GM12878 (cell line): ENCODE measurements at regions not wholly inside any gene's neighbourhood (a gene's known extent, or its start where the extent isn't known, plus 50 kb on each side); places are given as distances from the start of the nearest gene placed in this dataset.

Experiments used
- ATAC-seq: fragments of 200-7000 bp; cut with Tn5 transposase; 3 replicates; pipeline ENCODE4 v1.9.1; 2020; ENCODE audit warnings: mild to moderate bottlenecking, moderate library complexity
- BruUV-seq: library from RNA; stranded (reverse); fragments of 400-500 nt; replicated peaks from 2 replicates; lab custom pipeline; 2021; lab: Mats Ljungman, UMichigan
- CTCF ChIA-PET: fragments of 300-600 bp; sonication (Branson Sonifier 250); formaldehyde crosslinking; extraction: SDS; loops from one replicate; lab custom pipeline; 2021; ENCODE audit warnings: inconsistent platforms; lab: Yijun Ruan, JAX
- POLR2A ChIA-PET: fragments of 350-600 bp; formaldehyde crosslinking; extraction: SDS; loops from one replicate; lab custom pipeline; 2021; ENCODE audit warnings: inconsistent platforms; lab: Charles Lee
- RAD21 ChIA-PET: fragments of 300-600 bp; sonication (Branson Sonifier 250); formaldehyde crosslinking; loops from one replicate; lab custom pipeline; 2023; ENCODE audit warnings: antibody characterized with exemption; ENCODE audit not compliant: unreplicated experiment; lab: Charles Lee
- SMC1A ChIA-PET: fragments of 300-600 bp; sonication (Branson Sonifier 250); formaldehyde crosslinking; loops from one replicate; lab custom pipeline; 2023; ENCODE audit not compliant: unreplicated experiment, uncharacterized antibody; lab: Charles Lee
- DNase-seq: peaks from one replicate; pipeline ENCODE4 v3.0.0-alpha.2; 2011; ENCODE audit warnings: low read depth, low spot score
- FAIRE-seq: peaks from 3 replicates; lab custom pipeline; 2011; peaks lifted over from hg19 to GRCh38; lab: Jason Lieb, UNC
- H2AFZ ChIP-seq: 2 replicates; pipeline ENCODE4 v1.6.0; 2011; ENCODE audit warnings: low read depth, low read length, control low read depth; ENCODE audit not compliant: control insufficient read depth
- H3K27ac ChIP-seq: 2 replicates; pipeline ENCODE4 v1.5.1; 2011; ENCODE audit warnings: control low read depth; ENCODE audit not compliant: control insufficient read depth, insufficient read depth
- H3K27me3 ChIP-seq, 2 experiments: replicated peaks in 1 of 2; 2 replicates each; pipeline versions ENCODE4 v1.6.0 to v1.6.1; 2011; ENCODE audit warnings: low read length in 1 of 2; ENCODE audit not compliant: control insufficient read depth in 2 of 2, insufficient read depth in 2 of 2
- H3K36me3 ChIP-seq, 2 experiments: 2 replicates each; pipeline ENCODE4 v1.5.1; 2011; ENCODE audit warnings: low read length in 1 of 2; ENCODE audit not compliant: control insufficient read depth in 2 of 2, insufficient read depth in 2 of 2
- H3K4me1 ChIP-seq: 2 replicates; pipeline ENCODE4 v1.6.1; 2011; ENCODE audit warnings: mild to moderate bottlenecking, low read length, moderate library complexity, mixed read lengths; ENCODE audit not compliant: control insufficient read depth, insufficient read depth
- H3K4me2 ChIP-seq: 2 replicates; pipeline ENCODE4 v1.6.0; 2011; ENCODE audit warnings: control low read depth; ENCODE audit not compliant: control insufficient read depth, insufficient read depth
- H3K4me3 ChIP-seq: fragments of 200-600 bp; sonication (generic); 2 replicates; pipeline ENCODE4 v1.5.1; 2016
- H3K79me2 ChIP-seq: 2 replicates; pipeline ENCODE4 v1.6.0; 2011; ENCODE audit warnings: low read length; ENCODE audit not compliant: control insufficient read depth, insufficient read depth
- H3K9ac ChIP-seq: 2 replicates; pipeline ENCODE4 v1.8.0; 2011; ENCODE audit warnings: low read length, control low read depth, mixed read lengths; ENCODE audit not compliant: control insufficient read depth, insufficient read depth
- H3K9me3 ChIP-seq: replicated peaks from 3 replicates; pipeline ENCODE4 v1.5.1; 2011; ENCODE audit warnings: mild to moderate bottlenecking, low read length; ENCODE audit not compliant: control insufficient read depth, insufficient read depth
- H4K20me1 ChIP-seq: 2 replicates; pipeline ENCODE4 v1.6.0; 2011; ENCODE audit not compliant: control insufficient read depth, insufficient read depth
- ESRRA ChIP-seq: IDR thresholded peaks from 2 replicates; pipeline ENCODE4 v1.6.1; 2012; ENCODE audit warnings: mild to moderate bottlenecking, low read length, improper control_type of control experiment
- KLF5 ChIP-seq: fragments of 450-650 bp; IDR thresholded peaks from 2 replicates; pipeline ENCODE4 v1.6.1; 2014; ENCODE audit warnings: mild to moderate bottlenecking; ENCODE audit not compliant: partially characterized antibody
- PAX8 ChIP-seq: fragments of 450-650 bp; IDR thresholded peaks from 2 replicates; pipeline ENCODE4 v1.6.1; 2017; ENCODE audit warnings: mild to moderate bottlenecking, moderate library complexity
- SMAD5 ChIP-seq: IDR thresholded peaks from 2 replicates; pipeline ENCODE4 v1.6.1; 2016; ENCODE audit warnings: antibody characterized with exemption, low read depth
- TCF7 ChIP-seq: IDR thresholded peaks from 2 replicates; pipeline ENCODE4 v1.6.1; 2014; ENCODE audit warnings: antibody characterized with exemption, borderline replicate concordance
- WGBS: methylation state at CpG from one replicate; pipeline ENCODE4 v1.1.6; 2016; ENCODE audit warnings: low lambda C conversion rate; ENCODE audit not compliant: insufficient replicate concordance, insufficient coverage; ENCODE audit errors: missing lambda C conversion rate; 5-methylcytosine and 5-hydroxymethylcytosine counted together
- in situ Hi-C: fragments of 300-500 bp; cut with MboI; formaldehyde crosslinking; loops from 9 replicates; pipeline ENCODE4 v1.14.3; 2018; ENCODE audit warnings: mixed read lengths
- intact Hi-C: fragments of 100-400 bp; cut with micrococcal nuclease; formaldehyde crosslinking; loops from one replicate; pipeline ENCODE4 v1.14.2; 2022; ENCODE audit not compliant: unreplicated experiment
- TF ChIP-seq, protein P1 (sequence below): fragments of 450-650 bp; IDR thresholded peaks from 2 replicates; pipeline ENCODE4 v1.6.1; 2018; ENCODE audit warnings: borderline replicate concordance, mild to moderate bottlenecking; ENCODE audit not compliant: partially characterized antibody
- TF ChIP-seq, protein P2 (sequence below): IDR thresholded peaks from 2 replicates; pipeline ENCODE4 v1.6.1; 2011; ENCODE audit warnings: borderline replicate concordance, low read depth, mild to moderate bottlenecking, moderate library complexity, low read length; ENCODE audit not compliant: insufficient read depth, poor library complexity, severe bottlenecking
- TF ChIP-seq, protein P3 (sequence below): IDR thresholded peaks from 2 replicates; pipeline ENCODE4 v1.6.1; 2012; ENCODE audit warnings: improper control_type of control experiment, low read depth, low read length; ENCODE audit not compliant: insufficient replicate concordance
- TF ChIP-seq, protein P4 (sequence below): IDR thresholded peaks from 2 replicates; pipeline ENCODE4 v1.6.1; 2011; ENCODE audit warnings: borderline replicate concordance, low read depth, mild to moderate bottlenecking, moderate library complexity, mixed read lengths, low read length; ENCODE audit not compliant: insufficient read depth; ENCODE audit errors: extremely low read length
- TF ChIP-seq, protein P5 (sequence below): IDR thresholded peaks from 2 replicates; pipeline ENCODE4 v1.6.1; 2012; ENCODE audit warnings: low read depth, low read length, improper control_type of control experiment

DNA sequence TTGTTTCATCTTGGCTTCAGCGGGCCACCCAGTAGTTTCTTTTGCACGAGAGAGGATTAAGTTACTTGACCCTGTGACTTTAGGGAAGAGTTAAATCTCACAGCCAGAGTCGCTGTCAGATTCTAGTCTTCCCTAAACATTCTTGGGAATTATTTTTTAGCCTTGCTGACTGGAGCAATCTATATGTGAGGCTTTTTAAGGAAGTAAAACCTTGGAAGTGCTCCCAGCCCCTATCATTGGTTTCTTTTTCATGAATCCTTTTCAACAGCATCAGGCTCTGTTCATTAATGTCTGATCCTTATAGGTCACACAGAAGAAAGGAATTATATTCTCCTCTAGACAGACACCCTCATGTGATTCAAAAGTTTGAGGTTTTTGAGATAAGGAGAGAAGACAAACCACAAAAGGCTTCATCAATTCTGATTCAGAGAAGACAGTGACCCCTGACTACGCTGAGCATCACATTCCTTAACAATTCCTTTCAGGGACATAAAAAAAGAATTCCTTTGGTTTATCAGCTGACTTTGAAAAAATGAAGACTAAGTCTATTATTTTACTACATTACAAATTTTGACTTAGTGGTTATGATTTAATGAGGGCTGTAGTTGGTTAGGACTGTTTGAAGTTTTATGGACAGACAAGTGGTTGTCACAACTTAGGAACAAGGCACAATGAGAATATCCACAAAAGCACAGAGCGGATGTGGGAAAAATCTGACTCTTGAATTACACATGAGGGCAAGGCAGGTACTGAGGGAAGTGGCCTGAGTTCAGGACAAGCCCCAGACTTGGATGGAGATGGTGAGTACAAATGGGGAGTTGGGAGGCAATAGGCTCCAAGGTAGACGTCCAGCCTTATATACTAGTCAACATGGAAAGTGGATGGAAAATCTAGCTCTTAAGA lies 171.1 kb upstream of the STT3B start:
- no peaks in the 10 kb centered on the region for H3K4me1 ChIP-seq
- no peaks in the 10 kb centered on the region for H3K36me3 ChIP-seq
- no peaks in the 10 kb centered on the region for H4K20me1 ChIP-seq
- H3K27me3 ChIP-seq = no peaks in the 10 kb centered on the region
- no peak overlapping the region for H2AFZ ChIP-seq
- ATAC-seq = no peak
- no peak overlapping the region for H3K4me2 ChIP-seq
- in situ Hi-C loops (no loop called here), intact Hi-C loops (no loop called here)
- H3K4me3 ChIP-seq = no peak overlapping the region
- ChIA-PET CTCF (interaction anchor here (1.1 kb wide), 1 partner anchor 9 kb away, joined by 4 read pairs; no protein-coding TSS in a partner anchor), RAD21 (no interaction called here), SMC1A (interaction anchor here (1.0 to 1.2 kb wide), 2 partner anchors 17 to 136 kb away, joined by 3 read pairs; no protein-coding TSS in a partner anchor), POLR2A (interaction anchor here (0.6 kb wide), 1 partner anchor 141 kb away, joined by 3 read pairs; no protein-coding TSS in a partner anchor)
- H3K79me2 ChIP-seq = no peaks in the 10 kb centered on the region
- no peak for FAIRE-seq
- no peaks in the 10 kb centered on the region; the same call in 2 of the 3 replicates for H3K9me3 ChIP-seq
- H3K9ac ChIP-seq = no peak overlapping the region
- H3K27ac ChIP-seq = no peak overlapping the region
- WGBS = 71% methylated on average over 6 of the region's 6 CpGs
- no TSS peak for BruUV-seq
- no peak for DNase-seq
- TF ChIP-seq, protein P1, sequence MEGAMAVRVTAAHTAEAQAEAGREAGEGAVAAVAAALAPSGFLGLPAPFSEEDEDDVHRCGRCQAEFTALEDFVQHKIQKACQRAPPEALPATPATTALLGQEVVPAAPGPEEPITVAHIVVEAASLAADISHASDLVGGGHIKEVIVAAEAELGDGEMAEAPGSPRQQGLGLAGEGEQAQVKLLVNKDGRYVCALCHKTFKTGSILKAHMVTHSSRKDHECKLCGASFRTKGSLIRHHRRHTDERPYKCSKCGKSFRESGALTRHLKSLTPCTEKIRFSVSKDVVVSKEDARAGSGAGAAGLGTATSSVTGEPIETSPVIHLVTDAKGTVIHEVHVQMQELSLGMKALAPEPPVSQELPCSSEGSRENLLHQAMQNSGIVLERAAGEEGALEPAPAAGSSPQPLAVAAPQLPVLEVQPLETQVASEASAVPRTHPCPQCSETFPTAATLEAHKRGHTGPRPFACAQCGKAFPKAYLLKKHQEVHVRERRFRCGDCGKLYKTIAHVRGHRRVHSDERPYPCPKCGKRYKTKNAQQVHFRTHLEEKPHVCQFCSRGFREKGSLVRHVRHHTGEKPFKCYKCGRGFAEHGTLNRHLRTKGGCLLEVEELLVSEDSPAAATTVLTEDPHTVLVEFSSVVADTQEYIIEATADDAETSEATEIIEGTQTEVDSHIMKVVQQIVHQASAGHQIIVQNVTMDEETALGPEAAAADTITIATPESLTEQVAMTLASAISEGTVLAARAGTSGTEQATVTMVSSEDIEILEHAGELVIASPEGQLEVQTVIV = no peak
- TF ChIP-seq SMAD5 = no peak
- TF ChIP-seq, protein P2, sequence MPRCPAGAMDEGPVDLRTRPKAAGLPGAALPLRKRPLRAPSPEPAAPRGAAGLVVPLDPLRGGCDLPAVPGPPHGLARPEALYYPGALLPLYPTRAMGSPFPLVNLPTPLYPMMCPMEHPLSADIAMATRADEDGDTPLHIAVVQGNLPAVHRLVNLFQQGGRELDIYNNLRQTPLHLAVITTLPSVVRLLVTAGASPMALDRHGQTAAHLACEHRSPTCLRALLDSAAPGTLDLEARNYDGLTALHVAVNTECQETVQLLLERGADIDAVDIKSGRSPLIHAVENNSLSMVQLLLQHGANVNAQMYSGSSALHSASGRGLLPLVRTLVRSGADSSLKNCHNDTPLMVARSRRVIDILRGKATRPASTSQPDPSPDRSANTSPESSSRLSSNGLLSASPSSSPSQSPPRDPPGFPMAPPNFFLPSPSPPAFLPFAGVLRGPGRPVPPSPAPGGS = no peak
- no peak for TF ChIP-seq ESRRA
- TF ChIP-seq PAX8 = no peak
- no peak for TF ChIP-seq KLF5
- TF ChIP-seq, protein P3, sequence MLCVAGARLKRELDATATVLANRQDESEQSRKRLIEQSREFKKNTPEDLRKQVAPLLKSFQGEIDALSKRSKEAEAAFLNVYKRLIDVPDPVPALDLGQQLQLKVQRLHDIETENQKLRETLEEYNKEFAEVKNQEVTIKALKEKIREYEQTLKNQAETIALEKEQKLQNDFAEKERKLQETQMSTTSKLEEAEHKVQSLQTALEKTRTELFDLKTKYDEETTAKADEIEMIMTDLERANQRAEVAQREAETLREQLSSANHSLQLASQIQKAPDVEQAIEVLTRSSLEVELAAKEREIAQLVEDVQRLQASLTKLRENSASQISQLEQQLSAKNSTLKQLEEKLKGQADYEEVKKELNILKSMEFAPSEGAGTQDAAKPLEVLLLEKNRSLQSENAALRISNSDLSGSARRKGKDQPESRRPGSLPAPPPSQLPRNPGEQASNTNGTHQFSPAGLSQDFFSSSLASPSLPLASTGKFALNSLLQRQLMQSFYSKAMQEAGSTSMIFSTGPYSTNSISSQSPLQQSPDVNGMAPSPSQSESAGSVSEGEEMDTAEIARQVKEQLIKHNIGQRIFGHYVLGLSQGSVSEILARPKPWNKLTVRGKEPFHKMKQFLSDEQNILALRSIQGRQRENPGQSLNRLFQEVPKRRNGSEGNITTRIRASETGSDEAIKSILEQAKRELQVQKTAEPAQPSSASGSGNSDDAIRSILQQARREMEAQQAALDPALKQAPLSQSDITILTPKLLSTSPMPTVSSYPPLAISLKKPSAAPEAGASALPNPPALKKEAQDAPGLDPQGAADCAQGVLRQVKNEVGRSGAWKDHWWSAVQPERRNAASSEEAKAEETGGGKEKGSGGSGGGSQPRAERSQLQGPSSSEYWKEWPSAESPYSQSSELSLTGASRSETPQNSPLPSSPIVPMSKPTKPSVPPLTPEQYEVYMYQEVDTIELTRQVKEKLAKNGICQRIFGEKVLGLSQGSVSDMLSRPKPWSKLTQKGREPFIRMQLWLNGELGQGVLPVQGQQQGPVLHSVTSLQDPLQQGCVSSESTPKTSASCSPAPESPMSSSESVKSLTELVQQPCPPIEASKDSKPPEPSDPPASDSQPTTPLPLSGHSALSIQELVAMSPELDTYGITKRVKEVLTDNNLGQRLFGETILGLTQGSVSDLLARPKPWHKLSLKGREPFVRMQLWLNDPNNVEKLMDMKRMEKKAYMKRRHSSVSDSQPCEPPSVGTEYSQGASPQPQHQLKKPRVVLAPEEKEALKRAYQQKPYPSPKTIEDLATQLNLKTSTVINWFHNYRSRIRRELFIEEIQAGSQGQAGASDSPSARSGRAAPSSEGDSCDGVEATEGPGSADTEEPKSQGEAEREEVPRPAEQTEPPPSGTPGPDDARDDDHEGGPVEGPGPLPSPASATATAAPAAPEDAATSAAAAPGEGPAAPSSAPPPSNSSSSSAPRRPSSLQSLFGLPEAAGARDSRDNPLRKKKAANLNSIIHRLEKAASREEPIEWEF = no peak
- TF ChIP-seq, protein P4, sequence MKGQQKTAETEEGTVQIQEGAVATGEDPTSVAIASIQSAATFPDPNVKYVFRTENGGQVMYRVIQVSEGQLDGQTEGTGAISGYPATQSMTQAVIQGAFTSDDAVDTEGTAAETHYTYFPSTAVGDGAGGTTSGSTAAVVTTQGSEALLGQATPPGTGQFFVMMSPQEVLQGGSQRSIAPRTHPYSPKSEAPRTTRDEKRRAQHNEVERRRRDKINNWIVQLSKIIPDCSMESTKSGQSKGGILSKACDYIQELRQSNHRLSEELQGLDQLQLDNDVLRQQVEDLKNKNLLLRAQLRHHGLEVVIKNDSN = no peak
- TF ChIP-seq TCF7 = no peak
- TF ChIP-seq, protein P5, sequence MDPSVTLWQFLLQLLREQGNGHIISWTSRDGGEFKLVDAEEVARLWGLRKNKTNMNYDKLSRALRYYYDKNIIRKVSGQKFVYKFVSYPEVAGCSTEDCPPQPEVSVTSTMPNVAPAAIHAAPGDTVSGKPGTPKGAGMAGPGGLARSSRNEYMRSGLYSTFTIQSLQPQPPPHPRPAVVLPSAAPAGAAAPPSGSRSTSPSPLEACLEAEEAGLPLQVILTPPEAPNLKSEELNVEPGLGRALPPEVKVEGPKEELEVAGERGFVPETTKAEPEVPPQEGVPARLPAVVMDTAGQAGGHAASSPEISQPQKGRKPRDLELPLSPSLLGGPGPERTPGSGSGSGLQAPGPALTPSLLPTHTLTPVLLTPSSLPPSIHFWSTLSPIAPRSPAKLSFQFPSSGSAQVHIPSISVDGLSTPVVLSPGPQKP = no peak
